ENCODE measurements at regions not wholly inside any gene's neighbourhood (a gene's known extent, or its start where the extent isn't known, plus 50 kb on each side); places are given as distances from the start of the nearest gene placed in this dataset.

DNA sequence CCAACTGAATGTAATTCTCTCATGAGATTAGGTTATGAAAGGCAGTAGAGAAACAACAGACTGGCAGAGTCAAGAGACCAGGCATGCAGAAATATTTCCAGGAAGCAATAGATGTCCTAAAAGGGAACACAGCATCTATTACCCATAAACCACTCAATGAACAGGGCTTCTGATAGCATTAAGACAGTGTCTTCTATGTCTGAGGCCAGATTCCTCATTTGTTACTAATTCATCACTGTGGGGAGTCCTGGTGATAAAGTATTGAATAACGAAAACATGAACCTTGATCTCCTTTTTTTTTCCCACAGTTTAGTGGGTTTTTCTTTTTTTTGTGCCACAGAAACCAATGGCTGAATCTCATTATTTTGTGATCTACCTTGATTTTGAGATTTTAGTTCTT is 339.0 kb downstream of the METTL15 start:
- H3K36me3 ChIP-seq (ENCODE audit: low read depth, missing control alignments), result no peaks in the 10 kb centered on the region
- intact Hi-C loops (cut with DNase I; ENCODE audit: low total_unique reads), result no loop called here
- no peaks in the 10 kb centered on the region for H3K27me3 ChIP-seq
- no peaks in the 10 kb centered on the region for H3K4me1 ChIP-seq
- 35 to 45% methylated on average over 1 of the region's 1 CpG for WGBS, 2 donors
- H3K9me3 ChIP-seq, result no peaks in the 10 kb centered on the region
- TF ChIP-seq, protein P1, sequence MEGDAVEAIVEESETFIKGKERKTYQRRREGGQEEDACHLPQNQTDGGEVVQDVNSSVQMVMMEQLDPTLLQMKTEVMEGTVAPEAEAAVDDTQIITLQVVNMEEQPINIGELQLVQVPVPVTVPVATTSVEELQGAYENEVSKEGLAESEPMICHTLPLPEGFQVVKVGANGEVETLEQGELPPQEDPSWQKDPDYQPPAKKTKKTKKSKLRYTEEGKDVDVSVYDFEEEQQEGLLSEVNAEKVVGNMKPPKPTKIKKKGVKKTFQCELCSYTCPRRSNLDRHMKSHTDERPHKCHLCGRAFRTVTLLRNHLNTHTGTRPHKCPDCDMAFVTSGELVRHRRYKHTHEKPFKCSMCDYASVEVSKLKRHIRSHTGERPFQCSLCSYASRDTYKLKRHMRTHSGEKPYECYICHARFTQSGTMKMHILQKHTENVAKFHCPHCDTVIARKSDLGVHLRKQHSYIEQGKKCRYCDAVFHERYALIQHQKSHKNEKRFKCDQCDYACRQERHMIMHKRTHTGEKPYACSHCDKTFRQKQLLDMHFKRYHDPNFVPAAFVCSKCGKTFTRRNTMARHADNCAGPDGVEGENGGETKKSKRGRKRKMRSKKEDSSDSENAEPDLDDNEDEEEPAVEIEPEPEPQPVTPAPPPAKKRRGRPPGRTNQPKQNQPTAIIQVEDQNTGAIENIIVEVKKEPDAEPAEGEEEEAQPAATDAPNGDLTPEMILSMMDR (IDR thresholded peaks at IDR 0.05), result no peak
- TF ChIP-seq POLR2A (IDR thresholded peaks at IDR 0.05), result no peak
- no peak overlapping the region for H3K4me3 ChIP-seq
- no peak for DNase-seq
- H3K27ac ChIP-seq, result no peak overlapping the region

GRCh38 chr11:28442131-28442530 is 333.9 kb downstream of the METTL15 start:
- no peaks in the 10 kb centered on the region for H3K9me3 ChIP-seq
- H3K27me3 ChIP-seq, result no peaks in the 10 kb centered on the region
- TF ChIP-seq, protein P1 (IDR thresholded peaks at IDR 0.05), result no peak
- no peak for TF ChIP-seq POLR2A (IDR thresholded peaks at IDR 0.05)
- no peak overlapping the region for H3K4me3 ChIP-seq
- intact Hi-C loops (cut with DNase I; ENCODE audit: low total_unique reads), result no loop called here
- 86 to 90% methylated on average over 2 of the region's 2 CpGs for whole genome bisulfite sequencing, 2 donors
- H3K4me1 ChIP-seq, result no peaks in the 10 kb centered on the region
- DNase-seq, result no peak
- H3K27ac ChIP-seq, result no peak overlapping the region
- no peaks in the 10 kb centered on the region for H3K36me3 ChIP-seq (ENCODE audit: low read depth, missing control alignments)

DNA sequence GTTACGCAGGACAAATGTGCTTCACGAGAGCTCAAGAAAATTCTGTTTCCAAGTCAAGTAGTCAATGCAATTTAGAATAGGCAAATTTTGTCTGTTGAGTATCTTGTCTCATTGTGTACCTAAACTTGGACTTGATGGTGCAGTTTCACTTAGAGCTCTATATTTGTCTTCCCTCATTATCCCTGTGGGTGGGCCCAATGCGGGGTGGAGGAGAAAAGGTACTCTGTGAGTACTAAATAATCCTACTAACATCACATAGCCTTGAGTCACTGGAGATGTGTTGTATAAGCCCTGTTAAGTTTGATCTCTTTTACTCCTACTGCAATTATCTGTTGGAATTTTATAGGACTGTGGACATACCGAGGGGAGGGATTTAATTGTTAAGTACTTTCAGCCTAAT is 331.2 kb downstream of the METTL15 start:
- TF ChIP-seq, protein P1 (IDR thresholded peaks at IDR 0.05), result no peak
- no peak for TF ChIP-seq POLR2A (IDR thresholded peaks at IDR 0.05)
- Histone ChIP-seq H3K9me3 (no peaks in the 10 kb centered on the region), H3K27ac (no peak overlapping the region), H3K4me3 (no peak overlapping the region), H3K27me3 (no peaks in the 10 kb centered on the region), H3K36me3 (ENCODE audit: low read depth, missing control alignments) (no peaks in the 10 kb centered on the region), H3K4me1 (no peaks in the 10 kb centered on the region)
- DNase-seq, result no peak
- 80 to 88% methylated on average over 4 of the region's 4 CpGs for WGBS, 2 donors
- intact Hi-C loops (cut with DNase I; ENCODE audit: low total_unique reads), result no loop called here

GRCh38 chr11:28420099-28420498 is 311.9 kb downstream of the METTL15 start:
- Histone ChIP-seq H3K27me3 (no peaks in the 10 kb centered on the region), H3K36me3 (ENCODE audit: low read depth, missing control alignments) (no peaks in the 10 kb centered on the region), H3K27ac (no peak overlapping the region), H3K9me3 (no peaks in the 10 kb centered on the region), H3K4me1 (no peaks in the 10 kb centered on the region), H3K4me3 (no peak overlapping the region)
- 93 to 97% methylated on average over 1 of the region's 1 CpG for WGBS, 2 donors
- no peak for TF ChIP-seq POLR2A (IDR thresholded peaks at IDR 0.05)
- TF ChIP-seq, protein P1 (IDR thresholded peaks at IDR 0.05), result no peak
- no peak for DNase-seq
- intact Hi-C loops (cut with DNase I; ENCODE audit: low total_unique reads), result no loop called here

DNA sequence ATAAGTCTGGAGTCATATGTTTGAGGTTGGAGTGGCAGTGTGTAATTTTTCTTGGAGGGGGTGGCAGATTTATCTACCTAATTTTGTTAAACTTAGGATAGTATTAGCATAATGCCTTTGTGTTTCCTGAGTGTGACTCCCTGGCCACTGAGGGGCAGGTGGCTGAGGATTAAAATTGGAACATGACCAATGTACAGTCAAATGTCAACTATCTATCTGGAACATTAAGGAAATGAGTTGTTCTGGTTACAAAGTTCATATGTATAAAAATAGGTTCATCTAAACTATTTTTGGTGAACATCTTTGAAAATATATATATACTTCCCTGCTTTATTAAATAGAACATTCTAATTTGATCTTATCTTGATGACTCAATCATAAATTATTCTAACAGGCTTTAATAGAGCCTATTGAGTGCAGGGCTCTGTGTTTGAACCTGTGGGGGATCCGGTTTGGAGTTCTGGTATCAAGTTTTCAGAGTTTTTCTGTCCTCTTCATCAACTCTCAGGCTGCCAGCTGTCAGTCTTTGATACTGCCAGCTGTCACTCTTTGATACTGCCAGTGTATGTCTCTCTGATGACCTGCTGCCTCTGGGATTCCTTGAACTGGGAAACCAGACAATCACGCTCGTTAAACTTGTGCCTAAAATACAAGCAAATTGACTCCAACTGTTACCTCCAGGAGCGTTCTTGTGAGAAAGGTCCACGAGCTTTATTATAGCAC is 309.6 kb downstream of the METTL15 start:
- Histone ChIP-seq H3K27ac (no peak overlapping the region), H3K4me1 (no peaks in the 10 kb centered on the region), H3K9me3 (no peaks in the 10 kb centered on the region), H3K27me3 (no peaks in the 10 kb centered on the region), H3K4me3 (no peak overlapping the region), H3K36me3 (ENCODE audit: low read depth, missing control alignments) (no peaks in the 10 kb centered on the region)
- DNase-seq, result no peak
- TF ChIP-seq, protein P1 (IDR thresholded peaks at IDR 0.05), result no peak
- TF ChIP-seq POLR2A (IDR thresholded peaks at IDR 0.05), result no peak
- WGBS, 2 donors, result 82 to 86% methylated on average over 5 of the region's 5 CpGs
- intact Hi-C loops (cut with DNase I; ENCODE audit: low total_unique reads), result no loop called here
